Endothelial cell (in vitro differentiated cells): ENCODE measurements at regions not wholly inside any gene's neighbourhood (a gene's known extent, or its start where the extent isn't known, plus 50 kb on each side); places are given as distances from the start of the nearest gene placed in this dataset.
A peak's percentile ranks its signal among the peaks of the same experiment; 100 is the strongest.
"Not testable (repeated sequence)": the region's sequence is repeated elsewhere in the genome, so short reads cannot be mapped to it uniquely, and the experiment has no call there.

Experiments used
- DNase-seq: peaks from one replicate; pipeline ENCODE4 v3.0.0; 2021; ENCODE audit warnings: low spot score
- H3K27ac Mint-ChIP-seq: one replicate; pipeline ENCODE4 v1.8.0; 2021; ENCODE audit warnings: mixed read lengths, inconsistent platforms; ENCODE audit not compliant: unreplicated experiment
- H3K27me3 Mint-ChIP-seq: one replicate; pipeline ENCODE4 v1.8.0; 2021; ENCODE audit warnings: mild to moderate bottlenecking, moderate library complexity, mixed read lengths, inconsistent platforms; ENCODE audit not compliant: unreplicated experiment
- H3K36me3 Mint-ChIP-seq: one replicate; pipeline ENCODE4 v1.8.0; 2021; ENCODE audit warnings: mild to moderate bottlenecking, low read depth, mixed read lengths, inconsistent platforms; ENCODE audit not compliant: unreplicated experiment
- H3K4me1 Mint-ChIP-seq: one replicate; pipeline ENCODE4 v1.8.0; 2021; ENCODE audit warnings: mild to moderate bottlenecking, mixed read lengths, inconsistent platforms; ENCODE audit not compliant: unreplicated experiment
- H3K4me3 Mint-ChIP-seq: one replicate; pipeline ENCODE4 v1.8.0; 2021; ENCODE audit warnings: mild to moderate bottlenecking, mixed read lengths, inconsistent platforms; ENCODE audit not compliant: unreplicated experiment
- H3K9me3 Mint-ChIP-seq: one replicate; pipeline ENCODE4 v1.8.0; 2021; ENCODE audit warnings: mixed read lengths, inconsistent platforms; ENCODE audit not compliant: unreplicated experiment
- TF ChIP-seq, protein P1 (sequence below): fragments of 200-600 bp; sonication (generic); IDR thresholded peaks from one replicate; pipeline ENCODE4 v1.5.0; 2021; ENCODE audit warnings: antibody characterized with exemption; ENCODE audit not compliant: unreplicated experiment

DNA sequence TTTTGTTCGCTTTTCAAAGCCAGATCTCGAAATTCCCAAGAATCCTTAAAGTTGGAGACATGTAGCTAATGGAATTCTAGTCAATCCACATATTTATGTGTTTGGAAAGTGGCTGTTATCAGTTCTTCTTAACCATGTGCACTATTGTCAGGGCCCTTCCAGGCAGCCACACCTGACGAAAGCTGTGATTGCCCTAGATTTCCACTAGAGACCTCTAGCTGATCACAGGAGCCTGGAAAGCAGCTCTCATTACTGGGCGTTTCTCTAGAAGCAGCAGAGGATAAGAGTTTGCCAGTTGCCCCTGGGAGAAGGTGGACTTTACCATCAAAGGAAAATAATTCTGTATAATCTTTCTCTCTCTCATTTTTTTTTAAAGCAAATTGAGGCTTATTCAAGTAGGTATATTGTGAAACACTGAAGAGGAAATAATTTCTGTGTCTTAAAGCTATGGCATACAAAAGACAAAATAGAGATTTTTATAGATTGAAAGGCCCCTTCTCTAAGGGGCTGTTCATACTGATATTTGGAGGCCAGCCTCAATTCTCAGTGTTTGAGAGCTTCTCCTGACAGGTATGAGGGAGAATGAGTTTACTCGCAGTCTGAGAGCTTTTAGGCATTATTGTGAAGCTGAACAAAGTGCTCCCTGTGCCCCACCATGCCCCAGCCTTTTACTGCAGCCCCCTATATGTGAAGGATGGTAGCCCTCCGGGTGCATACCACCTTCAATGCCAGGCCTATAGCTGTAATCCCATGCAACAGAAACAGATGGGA is 405.4 kb upstream of the ACTBL2 start:
- peaks cover 57% of the 10 kb centered on the region for H3K4me1 Mint-ChIP-seq
- no peaks in the 10 kb centered on the region for H3K36me3 Mint-ChIP-seq
- TF ChIP-seq, protein P1, sequence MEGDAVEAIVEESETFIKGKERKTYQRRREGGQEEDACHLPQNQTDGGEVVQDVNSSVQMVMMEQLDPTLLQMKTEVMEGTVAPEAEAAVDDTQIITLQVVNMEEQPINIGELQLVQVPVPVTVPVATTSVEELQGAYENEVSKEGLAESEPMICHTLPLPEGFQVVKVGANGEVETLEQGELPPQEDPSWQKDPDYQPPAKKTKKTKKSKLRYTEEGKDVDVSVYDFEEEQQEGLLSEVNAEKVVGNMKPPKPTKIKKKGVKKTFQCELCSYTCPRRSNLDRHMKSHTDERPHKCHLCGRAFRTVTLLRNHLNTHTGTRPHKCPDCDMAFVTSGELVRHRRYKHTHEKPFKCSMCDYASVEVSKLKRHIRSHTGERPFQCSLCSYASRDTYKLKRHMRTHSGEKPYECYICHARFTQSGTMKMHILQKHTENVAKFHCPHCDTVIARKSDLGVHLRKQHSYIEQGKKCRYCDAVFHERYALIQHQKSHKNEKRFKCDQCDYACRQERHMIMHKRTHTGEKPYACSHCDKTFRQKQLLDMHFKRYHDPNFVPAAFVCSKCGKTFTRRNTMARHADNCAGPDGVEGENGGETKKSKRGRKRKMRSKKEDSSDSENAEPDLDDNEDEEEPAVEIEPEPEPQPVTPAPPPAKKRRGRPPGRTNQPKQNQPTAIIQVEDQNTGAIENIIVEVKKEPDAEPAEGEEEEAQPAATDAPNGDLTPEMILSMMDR, result no peak
- no peak overlapping the region for H3K4me3 Mint-ChIP-seq
- peaks cover 2% of the 10 kb centered on the region for H3K27me3 Mint-ChIP-seq
- H3K27ac Mint-ChIP-seq, result peak overlapping the region; percentile 32
- H3K9me3 Mint-ChIP-seq, result no peaks in the 10 kb centered on the region
- DNase-seq, result peak; percentile 48

DNA sequence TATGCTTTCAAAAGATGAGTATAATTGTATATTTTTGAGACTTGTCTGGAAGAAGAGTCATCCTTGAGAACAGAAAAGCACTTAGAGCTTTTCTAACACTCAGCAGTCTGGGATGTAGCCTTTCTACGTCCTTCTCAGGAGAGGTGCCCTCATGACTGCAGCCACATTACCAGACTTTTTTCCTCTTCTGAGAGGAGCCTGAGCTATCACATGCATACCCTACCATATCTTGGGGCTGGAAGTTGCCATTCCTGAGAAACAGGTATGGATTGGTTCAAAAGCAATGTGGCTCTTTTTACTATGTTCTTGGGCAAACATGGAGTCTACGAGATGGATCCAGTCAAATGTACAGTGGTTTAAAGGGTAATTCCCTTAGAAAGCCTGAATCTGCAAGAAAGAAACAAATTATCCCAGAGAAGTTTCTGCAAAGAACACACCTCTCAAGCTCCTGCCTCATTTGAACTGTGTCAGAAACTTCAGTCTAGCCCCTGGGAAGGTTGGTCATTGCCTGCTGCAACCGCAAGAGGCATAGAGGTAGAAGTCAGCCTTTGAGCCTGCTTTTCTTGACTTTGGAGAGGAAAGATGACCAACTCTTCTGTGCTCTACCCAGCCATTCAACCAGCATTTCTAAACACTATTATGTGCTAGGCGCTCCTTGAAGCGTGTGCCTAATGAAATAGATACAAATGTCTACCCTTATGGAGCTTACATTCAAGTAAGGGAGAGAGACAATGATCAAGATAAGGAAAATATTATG is 401.9 kb upstream of the ACTBL2 start:
- H3K27ac Mint-ChIP-seq, result no peak overlapping the region
- H3K4me3 Mint-ChIP-seq, result no peak overlapping the region
- H3K27me3 Mint-ChIP-seq, result peaks cover 2% of the 10 kb centered on the region
- TF ChIP-seq, protein P1, result no peak
- no peak for DNase-seq
- H3K4me1 Mint-ChIP-seq, result peaks cover 39% of the 10 kb centered on the region
- no peaks in the 10 kb centered on the region for H3K36me3 Mint-ChIP-seq
- H3K9me3 Mint-ChIP-seq, result no peaks in the 10 kb centered on the region

DNA sequence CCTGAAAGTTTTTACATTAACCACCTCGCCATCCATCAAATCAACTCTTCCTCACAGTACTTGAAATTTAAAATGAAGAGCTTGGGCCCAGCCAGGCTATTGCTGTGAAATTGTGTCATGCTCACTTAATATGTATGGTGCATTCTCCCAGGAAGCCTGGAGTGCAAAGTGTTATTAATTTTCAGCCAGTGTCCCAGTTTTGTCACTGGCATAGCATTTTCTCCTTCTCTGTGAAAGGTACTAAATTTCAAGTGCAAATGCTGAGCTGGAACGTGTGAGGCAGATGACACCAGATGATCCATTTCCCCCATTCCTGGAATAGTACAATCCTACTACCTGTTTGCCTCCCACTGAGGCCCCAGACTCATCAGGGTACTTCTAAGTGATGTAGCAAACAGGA is 397.6 kb upstream of the ACTBL2 start:
- H3K4me1 Mint-ChIP-seq, result peaks cover 16% of the 10 kb centered on the region
- H3K27ac Mint-ChIP-seq, result no peak overlapping the region
- H3K9me3 Mint-ChIP-seq, result no peaks in the 10 kb centered on the region
- H3K36me3 Mint-ChIP-seq, result no peaks in the 10 kb centered on the region
- TF ChIP-seq, protein P1, result no peak
- DNase-seq, result no peak
- H3K4me3 Mint-ChIP-seq, result no peak overlapping the region
- H3K27me3 Mint-ChIP-seq, result peaks cover 4% of the 10 kb centered on the region

DNA sequence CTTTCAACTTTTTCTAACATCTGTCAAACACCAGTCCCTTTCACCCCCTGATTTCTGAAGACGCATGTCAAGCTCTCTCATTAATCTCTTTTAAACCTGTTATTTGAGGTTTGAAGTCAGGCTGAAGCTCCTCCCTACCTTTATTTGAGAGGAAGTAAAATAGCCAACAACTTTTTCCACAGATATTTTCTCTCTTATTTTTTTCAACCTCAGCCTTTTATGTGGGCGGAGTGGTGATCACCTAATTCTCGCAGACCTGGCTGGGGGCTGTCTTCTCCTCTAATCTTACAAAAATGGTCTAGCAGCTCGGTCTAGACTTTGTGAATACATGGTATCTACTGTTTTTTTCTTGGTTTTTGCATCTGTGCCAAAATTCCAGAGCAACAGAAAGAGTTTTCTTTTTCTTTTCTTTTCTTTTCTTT is 395.7 kb upstream of the ACTBL2 start:
- H3K36me3 Mint-ChIP-seq, result no peaks in the 10 kb centered on the region
- no peak for DNase-seq
- peaks cover 6% of the 10 kb centered on the region for H3K4me1 Mint-ChIP-seq
- no peak overlapping the region for H3K27ac Mint-ChIP-seq
- H3K9me3 Mint-ChIP-seq, result no peaks in the 10 kb centered on the region
- H3K27me3 Mint-ChIP-seq, result peaks cover 2% of the 10 kb centered on the region
- H3K4me3 Mint-ChIP-seq, result no peak overlapping the region
- TF ChIP-seq, protein P1, result no peak

DNA sequence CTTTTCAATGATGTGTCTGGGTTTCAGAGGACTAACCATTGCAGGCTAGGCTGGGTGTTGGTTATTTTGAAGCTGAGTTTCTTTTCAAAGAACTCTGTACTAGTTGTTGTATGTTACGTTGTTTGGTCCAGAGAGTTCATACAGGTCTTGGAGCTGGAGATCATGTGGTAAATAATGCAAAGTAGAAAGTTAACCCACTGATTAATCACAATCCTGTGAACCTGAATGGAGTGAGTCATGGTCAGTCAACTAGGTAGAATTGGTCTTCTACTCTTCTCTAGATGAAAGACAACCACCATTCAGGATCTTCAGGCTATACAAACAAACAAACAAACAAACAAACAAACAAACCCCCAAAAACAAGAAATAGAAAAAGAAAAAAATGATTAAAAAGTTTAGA is 388.9 kb upstream of the ACTBL2 start:
- no peak for DNase-seq
- peaks cover 9% of the 10 kb centered on the region for H3K9me3 Mint-ChIP-seq
- H3K36me3 Mint-ChIP-seq, result peaks cover 6% of the 10 kb centered on the region
- H3K4me3 Mint-ChIP-seq, result no peak overlapping the region
- H3K27ac Mint-ChIP-seq, result no peak overlapping the region
- no peaks in the 10 kb centered on the region for H3K27me3 Mint-ChIP-seq
- TF ChIP-seq, protein P1, result no peak
- H3K4me1 Mint-ChIP-seq, result no peaks in the 10 kb centered on the region

DNA sequence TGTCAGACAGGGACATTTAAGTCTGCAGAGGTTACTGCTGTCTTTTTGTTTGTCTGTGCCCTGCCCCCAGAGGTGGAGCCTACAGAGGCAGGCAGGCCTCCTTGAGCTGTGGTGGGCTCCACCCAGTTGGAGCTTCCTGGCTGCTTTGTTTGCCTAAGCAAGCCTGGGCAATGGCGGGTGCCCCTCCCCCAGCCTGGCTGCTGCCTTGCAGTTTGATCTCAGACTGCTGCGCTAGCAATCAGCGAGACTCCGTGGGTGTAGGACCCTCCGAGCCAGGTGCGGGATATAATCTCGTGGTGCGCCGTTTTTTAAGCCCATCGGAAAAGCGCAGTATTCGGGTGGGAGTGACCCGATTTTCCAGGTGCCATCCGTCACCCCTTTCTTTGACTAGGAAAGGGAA is 387.7 kb upstream of the ACTBL2 start:
- H3K36me3 Mint-ChIP-seq, DNase-seq, H3K4me3 Mint-ChIP-seq, H3K27ac Mint-ChIP-seq, H3K9me3 Mint-ChIP-seq, H3K4me1 Mint-ChIP-seq, H3K27me3 Mint-ChIP-seq: not testable (repeated sequence)
